ENCODE measurements at regions not wholly inside any gene's neighbourhood (a gene's known extent, or its start where the extent isn't known, plus 50 kb on each side); places are given as distances from the start of the nearest gene placed in this dataset.

DNA sequence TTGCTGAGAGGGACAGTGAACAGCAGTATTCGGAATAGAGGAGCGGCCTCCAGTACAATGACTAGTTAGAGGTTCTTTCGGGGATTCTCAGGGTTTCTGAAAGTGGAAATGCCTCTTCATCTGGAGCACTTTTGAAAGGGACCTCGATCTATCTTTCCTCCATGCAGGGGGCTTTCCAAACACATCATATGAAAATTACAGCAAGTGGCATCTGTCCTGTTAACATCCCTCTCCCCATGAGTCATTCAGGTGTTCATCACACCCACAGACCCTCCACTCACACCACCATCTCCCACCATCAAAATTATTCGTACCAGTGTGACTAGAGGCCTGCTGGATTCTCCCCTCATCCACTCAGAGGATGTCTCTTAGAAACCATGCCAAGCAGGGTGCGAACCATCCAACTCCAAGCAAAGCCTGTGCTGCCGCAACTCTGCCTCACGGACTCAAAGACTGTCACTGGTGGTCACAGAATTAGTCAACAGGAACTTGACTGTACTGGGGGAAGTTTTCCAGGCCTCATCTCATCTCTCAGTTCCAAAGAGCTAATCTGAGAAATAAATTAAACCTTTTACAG, 211.1 kb downstream of the MRPL39 start:
- Histone ChIP-seq H3K4me3 (ENCODE audit: low read depth in 1 of 2, low read length in 2 of 2) (no peak overlapping the region), H3K4me2 (ENCODE audit: insufficient read depth, low read length) (no peak overlapping the region), H4K20me1 (ENCODE audit: insufficient read depth, low read length) (no peaks in the 10 kb centered on the region), H2AFZ (ENCODE audit: low read depth, low read length) (no peak overlapping the region), H3K27me3 (ENCODE audit: insufficient read depth, low read length, poor library complexity) (no peaks in the 10 kb centered on the region), H3K4me1 (ENCODE audit: insufficient read depth, low read length) (no peaks in the 10 kb centered on the region), H3K27ac (ENCODE audit: low read length) (no peak overlapping the region), H3K79me2 (ENCODE audit: insufficient read depth, low read length) (no peaks in the 10 kb centered on the region), H3K9ac (ENCODE audit: low read depth, low read length) (no peak overlapping the region), H3K36me3 (ENCODE audit: insufficient read depth, low read length) (no peaks in the 10 kb centered on the region), H3K9me3 (ENCODE audit: insufficient read depth, low read length, severe bottlenecking) (no peaks in the 10 kb centered on the region)
- ATAC-seq (ENCODE audit: insufficient read depth, low read depth) (no peak), DNase-seq (no peak)
- TF ChIP-seq, protein P1, sequence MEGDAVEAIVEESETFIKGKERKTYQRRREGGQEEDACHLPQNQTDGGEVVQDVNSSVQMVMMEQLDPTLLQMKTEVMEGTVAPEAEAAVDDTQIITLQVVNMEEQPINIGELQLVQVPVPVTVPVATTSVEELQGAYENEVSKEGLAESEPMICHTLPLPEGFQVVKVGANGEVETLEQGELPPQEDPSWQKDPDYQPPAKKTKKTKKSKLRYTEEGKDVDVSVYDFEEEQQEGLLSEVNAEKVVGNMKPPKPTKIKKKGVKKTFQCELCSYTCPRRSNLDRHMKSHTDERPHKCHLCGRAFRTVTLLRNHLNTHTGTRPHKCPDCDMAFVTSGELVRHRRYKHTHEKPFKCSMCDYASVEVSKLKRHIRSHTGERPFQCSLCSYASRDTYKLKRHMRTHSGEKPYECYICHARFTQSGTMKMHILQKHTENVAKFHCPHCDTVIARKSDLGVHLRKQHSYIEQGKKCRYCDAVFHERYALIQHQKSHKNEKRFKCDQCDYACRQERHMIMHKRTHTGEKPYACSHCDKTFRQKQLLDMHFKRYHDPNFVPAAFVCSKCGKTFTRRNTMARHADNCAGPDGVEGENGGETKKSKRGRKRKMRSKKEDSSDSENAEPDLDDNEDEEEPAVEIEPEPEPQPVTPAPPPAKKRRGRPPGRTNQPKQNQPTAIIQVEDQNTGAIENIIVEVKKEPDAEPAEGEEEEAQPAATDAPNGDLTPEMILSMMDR (IDR thresholded peaks at IDR 0.05; ENCODE audit: borderline replicate concordance, extremely low read depth, low read length, poor library complexity, severe bottlenecking), result no peak
- TF ChIP-seq EZH2 (IDR thresholded peaks at IDR 0.05; ENCODE audit: borderline replicate concordance, low read depth, low read length, severe bottlenecking), result no peak

- TF ChIP-seq EZH2 (IDR thresholded peaks at IDR 0.05; ENCODE audit: borderline replicate concordance, low read depth, low read length, severe bottlenecking), result no peak
- TF ChIP-seq, protein P1 (IDR thresholded peaks at IDR 0.05; ENCODE audit: borderline replicate concordance, extremely low read depth, low read length, poor library complexity, severe bottlenecking), result no peak
- Histone ChIP-seq H3K4me3 (ENCODE audit: low read depth in 1 of 2, low read length in 2 of 2) (no peak overlapping the region), H3K4me1 (ENCODE audit: insufficient read depth, low read length) (no peaks in the 10 kb centered on the region), H3K36me3 (ENCODE audit: insufficient read depth, low read length) (no peaks in the 10 kb centered on the region), H4K20me1 (ENCODE audit: insufficient read depth, low read length) (no peaks in the 10 kb centered on the region), H3K4me2 (ENCODE audit: insufficient read depth, low read length) (no peak overlapping the region), H3K9ac (ENCODE audit: low read depth, low read length) (no peak overlapping the region), H2AFZ (ENCODE audit: low read depth, low read length) (no peak overlapping the region), H3K27ac (ENCODE audit: low read length) (no peak overlapping the region), H3K79me2 (ENCODE audit: insufficient read depth, low read length) (no peaks in the 10 kb centered on the region), H3K9me3 (ENCODE audit: insufficient read depth, low read length, severe bottlenecking) (no peaks in the 10 kb centered on the region), H3K27me3 (ENCODE audit: insufficient read depth, low read length, poor library complexity) (no peaks in the 10 kb centered on the region)
- DNase-seq, result no peak
- no peak for ATAC-seq (ENCODE audit: insufficient read depth, low read depth)
Measured at GRCh38 chr21:25391777-25392176, 215.5 kb downstream of the MRPL39 start.

- no peak overlapping the region for H3K9ac ChIP-seq (ENCODE audit: low read depth, low read length)
- H3K4me3 ChIP-seq (ENCODE audit: low read depth in 1 of 2, low read length in 2 of 2), result no peak overlapping the region
Measured at GRCh38 chr21:25390701-25391100, 216.6 kb downstream of the MRPL39 start.

More at GRCh38 chr21:25390701-25391100, 216.6 kb downstream of the MRPL39 start:
- H3K4me2 ChIP-seq (ENCODE audit: insufficient read depth, low read length), result no peak overlapping the region
- H2AFZ ChIP-seq (ENCODE audit: low read depth, low read length), result no peak overlapping the region
- TF ChIP-seq, protein P1 (IDR thresholded peaks at IDR 0.05; ENCODE audit: borderline replicate concordance, extremely low read depth, low read length, poor library complexity, severe bottlenecking), result no peak
- no peak for TF ChIP-seq EZH2 (IDR thresholded peaks at IDR 0.05; ENCODE audit: borderline replicate concordance, low read depth, low read length, severe bottlenecking)
- no peaks in the 10 kb centered on the region for H3K9me3 ChIP-seq (ENCODE audit: insufficient read depth, low read length, severe bottlenecking)
- no peak overlapping the region for H3K27ac ChIP-seq (ENCODE audit: low read length)
- no peaks in the 10 kb centered on the region for H4K20me1 ChIP-seq (ENCODE audit: insufficient read depth, low read length)
- H3K36me3 ChIP-seq (ENCODE audit: insufficient read depth, low read length), result no peaks in the 10 kb centered on the region
- H3K79me2 ChIP-seq (ENCODE audit: insufficient read depth, low read length), result no peaks in the 10 kb centered on the region
- no peak for ATAC-seq (ENCODE audit: insufficient read depth, low read depth)
- no peaks in the 10 kb centered on the region for H3K4me1 ChIP-seq (ENCODE audit: insufficient read depth, low read length)
- no peak for DNase-seq
- H3K27me3 ChIP-seq (ENCODE audit: insufficient read depth, low read length, poor library complexity), result no peaks in the 10 kb centered on the region

Measured in DND-41 (cell line).